Choroid plexus epithelial cell (primary cell): ENCODE measurements at regions not wholly inside any gene's neighbourhood (a gene's known extent, or its start where the extent isn't known, plus 50 kb on each side); places are given as distances from the start of the nearest gene placed in this dataset.
A peak's percentile ranks its signal among the peaks of the same experiment; 100 is the strongest.
"Not testable (repeated sequence)": the region's sequence is repeated elsewhere in the genome, so short reads cannot be mapped to it uniquely, and the experiment has no call there.

Experiments
- DNase-seq: peaks from one replicate; pipeline ENCODE4 v3.0.0-alpha.2; 2010; ENCODE audit warnings: low read depth
- H3K4me3 ChIP-seq: 2 replicates; pipeline ENCODE4 v1.5.1; 2011; ENCODE audit warnings: low read depth, mild to moderate bottlenecking, control low read depth, low read length, moderate library complexity
- TF ChIP-seq, protein P1 (sequence below): conservative IDR thresholded peaks from 2 replicates; pipeline ENCODE4 v1.5.1; 2011; ENCODE audit warnings: low read depth, mild to moderate bottlenecking, control low read depth, inconsistent platforms, low read length, moderate library complexity

DNA sequence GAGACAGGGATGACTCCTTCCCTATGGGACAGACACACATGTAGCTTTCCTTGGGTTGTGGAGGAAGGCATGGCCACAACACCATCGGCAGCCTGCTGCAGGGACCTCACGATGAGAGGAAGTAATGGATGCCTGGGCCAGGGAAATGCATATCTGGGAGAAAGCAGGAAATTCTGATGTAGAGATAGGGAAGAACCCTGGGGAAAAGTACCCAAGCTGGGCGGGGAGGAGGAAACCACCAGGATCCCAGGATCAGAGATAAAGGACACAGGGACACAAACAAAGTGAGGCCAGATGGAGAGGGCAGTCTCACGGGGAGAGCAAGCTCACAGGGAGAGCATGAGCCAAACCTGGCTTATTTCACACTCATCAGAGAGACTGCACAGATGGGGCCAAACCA is 294.7 kb upstream of the TEKT4 start:
- H3K4me3 ChIP-seq, DNase-seq: not testable (repeated sequence)

DNA sequence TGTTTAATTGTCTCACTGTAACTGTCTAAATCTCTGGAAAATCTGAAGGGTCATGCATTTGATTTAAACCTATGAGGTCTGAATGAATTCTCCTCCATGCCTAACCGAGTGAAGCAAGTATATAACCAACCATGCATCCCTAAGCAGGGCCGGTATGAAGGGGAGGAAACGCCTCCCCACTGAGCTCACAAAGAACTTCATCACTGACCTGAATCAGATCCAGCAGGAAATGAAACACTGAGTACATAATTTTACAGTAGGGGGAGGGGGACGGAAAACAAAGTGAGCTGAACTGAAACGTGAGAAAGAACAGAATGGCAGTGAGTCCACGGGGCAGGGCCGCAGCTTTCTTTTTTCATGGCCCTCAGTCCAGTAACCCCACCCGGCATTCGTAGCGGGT is 294.1 kb upstream of the TEKT4 start:
- peak; percentile 71 for DNase-seq
- not testable (repeated sequence) for H3K4me3 ChIP-seq

DNA sequence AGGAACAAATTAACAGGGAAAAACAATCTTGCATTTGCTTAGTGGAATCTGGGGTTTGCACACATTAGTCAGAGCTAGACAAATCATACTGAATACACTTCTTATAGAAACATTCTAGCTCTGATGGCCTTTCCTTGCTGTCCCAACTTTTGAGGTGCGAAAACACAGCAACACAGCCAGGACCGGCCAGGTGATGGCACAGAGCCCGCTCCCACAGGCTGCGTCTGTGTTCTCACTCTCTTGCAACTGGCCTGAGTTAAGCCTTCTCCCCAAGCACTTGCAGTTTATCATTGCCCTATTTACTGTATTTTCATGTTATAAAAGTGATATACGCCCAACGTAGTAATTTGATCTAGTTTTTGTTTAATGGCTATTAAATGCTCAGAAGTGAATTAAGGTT is 292.0 kb upstream of the TEKT4 start:
- not testable (repeated sequence) for H3K4me3 ChIP-seq, DNase-seq

DNA sequence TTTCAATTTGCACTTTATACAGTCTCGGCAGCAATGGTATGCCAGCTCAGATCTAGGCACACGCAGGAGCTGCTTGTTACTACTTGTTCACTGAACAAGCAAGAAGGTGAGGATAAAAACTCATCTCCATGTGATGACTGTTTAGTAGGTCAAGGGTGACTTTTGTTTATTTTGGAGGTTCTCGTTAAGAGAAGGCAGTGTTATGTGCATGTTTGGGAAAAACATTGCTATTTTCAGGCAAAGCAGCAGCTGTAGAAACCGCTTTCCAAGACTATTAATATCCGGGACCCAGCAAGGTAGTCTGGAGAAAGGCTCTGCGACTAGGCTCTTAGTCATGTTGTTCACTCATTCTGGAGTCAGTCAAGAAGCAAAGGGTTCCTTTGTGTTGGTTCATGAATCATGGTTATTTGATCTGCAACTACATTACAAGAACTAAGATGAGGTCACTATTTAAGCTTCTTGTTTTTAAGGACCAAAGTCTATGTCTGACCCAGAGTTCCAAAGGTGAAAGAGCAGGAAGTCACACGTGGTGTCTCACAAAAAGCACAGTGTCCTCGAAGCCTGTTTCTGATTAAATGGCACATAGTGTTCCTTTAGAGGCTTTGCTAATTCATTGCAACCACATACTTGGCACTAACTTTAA is 288.0 kb upstream of the TEKT4 start:
- H3K4me3 ChIP-seq = not testable (repeated sequence)
- peak; percentile 47 for DNase-seq

DNA sequence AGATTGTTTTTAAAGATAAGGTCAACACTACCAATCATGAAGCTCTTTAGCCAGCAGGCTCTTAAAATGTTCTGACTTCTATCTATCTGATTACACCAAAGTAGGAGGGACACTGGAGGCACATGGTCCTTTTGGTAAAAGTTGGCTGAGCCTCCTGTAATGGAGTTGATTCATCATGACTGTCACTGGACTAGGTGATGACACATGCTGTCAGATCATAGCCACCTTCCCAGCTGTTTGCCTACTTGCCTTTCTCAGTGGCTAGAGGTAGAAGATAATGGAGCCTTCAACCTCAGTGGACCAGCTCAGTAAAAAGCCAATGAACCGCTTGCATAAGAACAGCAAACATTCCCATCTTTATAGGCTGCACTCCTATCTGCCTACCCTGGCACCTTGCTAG is 286.7 kb upstream of the TEKT4 start:
- DNase-seq, H3K4me3 ChIP-seq: not testable (repeated sequence)

DNA sequence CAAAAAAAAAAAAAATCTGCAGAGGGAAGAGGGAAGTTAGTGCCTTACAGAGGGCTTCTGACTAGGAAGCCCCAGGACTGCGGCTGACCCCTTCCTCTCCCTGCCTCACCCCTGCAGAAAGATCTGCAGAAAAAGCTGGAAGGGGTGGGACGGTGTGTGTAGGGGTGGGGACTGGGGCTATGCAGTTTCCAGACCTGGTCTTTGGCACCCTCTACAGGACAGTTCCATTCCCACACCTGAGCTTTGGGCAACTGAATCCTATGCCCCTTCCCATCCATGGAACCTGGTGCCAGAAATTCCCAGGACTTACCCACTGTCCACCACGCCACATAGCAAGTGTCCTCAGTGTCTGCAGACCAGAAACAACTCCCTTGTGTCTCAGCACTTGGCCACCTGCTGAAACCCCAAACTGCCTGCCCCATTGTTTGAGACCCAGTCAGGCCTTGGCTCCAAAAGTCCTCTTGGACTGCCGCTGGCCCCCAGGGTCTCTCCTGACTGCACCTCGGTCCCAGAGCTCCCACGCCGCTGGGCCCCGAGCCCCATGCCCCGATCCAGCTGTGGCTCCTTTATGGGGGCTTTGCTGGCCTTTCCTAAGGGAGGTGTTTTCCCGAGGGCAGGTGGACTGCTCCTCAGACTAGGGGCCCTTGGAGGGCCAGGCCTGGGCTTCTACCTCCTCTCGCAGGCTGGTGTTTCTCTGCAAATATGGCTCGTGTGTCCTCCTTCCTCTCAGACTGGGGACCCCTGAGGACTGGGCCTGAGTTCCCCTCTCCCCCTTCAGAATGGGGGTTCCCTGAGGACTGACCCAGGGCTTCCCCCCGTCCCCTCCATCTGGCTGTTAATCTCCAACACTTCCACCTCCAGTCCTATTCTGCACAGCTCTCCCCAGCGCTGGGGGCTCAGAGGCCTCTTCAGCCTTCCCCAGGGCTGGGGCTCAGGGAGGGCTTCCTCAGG is 284.9 kb upstream of the TEKT4 start:
- TF ChIP-seq, protein P1, sequence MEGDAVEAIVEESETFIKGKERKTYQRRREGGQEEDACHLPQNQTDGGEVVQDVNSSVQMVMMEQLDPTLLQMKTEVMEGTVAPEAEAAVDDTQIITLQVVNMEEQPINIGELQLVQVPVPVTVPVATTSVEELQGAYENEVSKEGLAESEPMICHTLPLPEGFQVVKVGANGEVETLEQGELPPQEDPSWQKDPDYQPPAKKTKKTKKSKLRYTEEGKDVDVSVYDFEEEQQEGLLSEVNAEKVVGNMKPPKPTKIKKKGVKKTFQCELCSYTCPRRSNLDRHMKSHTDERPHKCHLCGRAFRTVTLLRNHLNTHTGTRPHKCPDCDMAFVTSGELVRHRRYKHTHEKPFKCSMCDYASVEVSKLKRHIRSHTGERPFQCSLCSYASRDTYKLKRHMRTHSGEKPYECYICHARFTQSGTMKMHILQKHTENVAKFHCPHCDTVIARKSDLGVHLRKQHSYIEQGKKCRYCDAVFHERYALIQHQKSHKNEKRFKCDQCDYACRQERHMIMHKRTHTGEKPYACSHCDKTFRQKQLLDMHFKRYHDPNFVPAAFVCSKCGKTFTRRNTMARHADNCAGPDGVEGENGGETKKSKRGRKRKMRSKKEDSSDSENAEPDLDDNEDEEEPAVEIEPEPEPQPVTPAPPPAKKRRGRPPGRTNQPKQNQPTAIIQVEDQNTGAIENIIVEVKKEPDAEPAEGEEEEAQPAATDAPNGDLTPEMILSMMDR = peak; percentile 66
- not testable (repeated sequence) for H3K4me3 ChIP-seq
- DNase-seq = peak; percentile 51

DNA sequence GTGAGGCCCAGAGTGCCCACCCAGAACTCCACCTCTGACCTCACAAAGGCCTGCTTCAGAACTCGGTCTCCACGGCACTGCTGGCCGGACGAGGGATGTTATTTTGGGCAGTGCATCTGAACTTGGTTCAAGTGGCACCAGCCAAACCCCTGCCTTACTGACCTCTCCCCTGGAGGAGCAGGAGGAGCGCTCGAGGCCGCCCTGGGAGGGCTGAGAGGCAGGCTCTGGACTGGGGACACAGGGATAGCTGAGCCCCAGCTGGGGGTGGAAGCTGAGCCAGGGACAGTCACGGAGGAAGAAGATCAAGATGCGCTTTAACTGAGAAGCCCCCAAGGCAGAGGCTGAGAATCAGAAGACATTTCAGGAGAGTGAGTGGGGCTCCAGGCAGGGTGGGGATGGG is 284.2 kb upstream of the TEKT4 start:
- not testable (repeated sequence) for DNase-seq, H3K4me3 ChIP-seq

DNA sequence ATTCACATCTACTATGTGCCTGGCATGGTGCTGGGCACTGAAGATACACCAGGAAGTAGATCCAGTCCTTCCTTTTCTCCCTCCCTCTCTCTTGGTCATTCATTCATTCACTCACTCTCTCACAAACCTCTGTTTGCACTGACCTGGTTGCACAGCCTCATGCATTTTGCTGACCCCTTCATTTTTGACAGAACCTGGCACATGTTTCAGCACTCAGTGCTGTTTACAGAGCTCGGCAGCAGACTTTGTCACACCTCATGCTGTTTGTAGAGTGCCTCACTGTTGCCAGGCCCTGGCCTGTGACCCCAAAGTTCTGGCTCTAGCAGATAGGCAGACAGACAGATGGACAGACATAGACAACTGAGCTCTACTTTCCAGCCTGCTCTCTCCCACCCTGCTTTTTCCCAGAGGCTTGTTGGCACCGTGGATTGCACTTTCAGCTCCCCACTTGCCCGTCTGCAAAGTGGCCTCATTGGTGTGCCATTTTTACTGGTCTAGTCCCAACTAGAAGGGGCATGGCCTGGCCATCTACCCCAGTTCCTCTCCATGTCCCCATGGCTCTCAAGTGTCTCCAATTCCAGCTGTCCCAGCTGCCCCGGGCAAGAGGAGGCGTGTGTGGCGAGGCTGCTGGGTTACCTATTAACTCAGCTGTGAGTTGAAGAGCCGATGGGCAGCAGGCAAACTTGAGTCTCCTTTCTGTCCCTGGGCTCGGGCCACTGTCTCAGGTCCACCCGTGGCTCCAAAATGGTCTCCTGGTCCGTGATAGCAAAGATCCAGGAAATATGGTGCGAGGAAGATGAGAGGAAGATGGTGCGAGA is 277.0 kb upstream of the TEKT4 start:
- DNase-seq, H3K4me3 ChIP-seq: not testable (repeated sequence)

DNA sequence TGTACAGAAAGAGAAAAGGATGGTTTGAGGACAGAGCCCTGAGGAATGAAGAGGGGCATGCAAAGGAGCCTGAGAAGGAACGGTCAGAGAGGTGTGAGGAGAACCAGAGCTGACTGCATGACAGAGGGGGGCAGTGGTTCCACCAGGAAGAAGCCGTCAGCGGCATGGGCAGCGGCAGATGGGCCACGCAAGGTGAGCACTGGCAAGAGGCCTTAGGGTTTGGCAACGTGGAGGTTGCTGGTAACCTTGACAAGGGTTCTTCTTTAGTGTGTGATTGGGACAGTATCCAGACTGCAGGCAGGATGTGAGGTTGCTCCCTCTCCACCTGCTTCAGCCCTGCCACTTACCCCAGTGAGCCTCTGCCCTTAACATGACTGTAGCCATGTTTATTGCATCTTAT is 275.3 kb upstream of the TEKT4 start:
- not testable (repeated sequence) for H3K4me3 ChIP-seq, DNase-seq

DNA sequence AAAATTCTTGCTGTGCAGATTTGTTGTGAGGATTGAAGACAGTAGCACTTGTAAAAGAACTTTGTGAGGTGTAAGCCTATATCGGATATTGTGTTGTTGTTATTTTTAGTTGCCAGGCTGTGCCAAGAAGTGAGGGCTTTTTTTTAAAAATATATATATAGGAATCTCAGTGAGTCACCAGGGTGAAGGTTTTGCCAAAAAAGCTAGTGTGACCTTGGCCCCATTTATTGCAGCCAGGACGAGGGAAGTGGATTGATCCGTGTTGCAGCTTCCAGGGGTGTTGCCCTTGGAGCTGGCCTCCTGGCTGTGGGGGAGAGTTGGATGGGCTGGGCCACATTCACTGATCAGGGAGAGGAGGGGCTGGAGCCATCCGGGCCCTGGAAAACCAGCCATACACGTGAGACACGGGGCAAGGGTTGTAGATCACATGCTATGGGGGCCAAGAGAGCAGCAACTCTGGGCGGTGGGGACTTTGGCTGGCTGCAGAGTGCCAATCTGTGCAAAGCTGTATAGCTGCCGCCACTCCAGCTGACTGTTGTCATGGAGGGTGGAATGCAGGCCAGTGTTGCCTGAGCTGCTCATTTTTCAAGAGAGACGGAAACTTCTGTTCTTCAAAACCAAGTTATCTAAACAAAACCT is 273.0 kb upstream of the TEKT4 start:
- DNase-seq, H3K4me3 ChIP-seq: not testable (repeated sequence)

DNA sequence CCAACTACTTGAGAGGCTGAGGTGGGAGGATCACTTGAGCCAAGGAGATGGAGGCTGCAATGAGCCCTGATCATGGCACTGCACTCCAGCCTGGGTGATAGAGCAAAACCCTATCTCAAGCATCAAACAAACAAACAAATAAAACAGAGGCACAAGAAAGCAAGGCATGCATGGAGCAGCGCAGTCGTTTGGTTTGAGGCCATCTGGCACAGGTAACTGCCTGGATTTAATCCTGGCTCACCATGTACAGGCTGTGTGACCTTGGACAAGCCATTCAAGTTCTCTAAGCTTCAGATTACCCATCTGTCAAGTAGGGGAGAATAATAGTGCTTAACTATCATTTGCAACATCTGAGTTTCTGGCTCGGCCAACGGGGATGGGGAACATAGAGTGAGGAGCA is 270.3 kb upstream of the TEKT4 start:
- H3K4me3 ChIP-seq, DNase-seq: not testable (repeated sequence)

DNA sequence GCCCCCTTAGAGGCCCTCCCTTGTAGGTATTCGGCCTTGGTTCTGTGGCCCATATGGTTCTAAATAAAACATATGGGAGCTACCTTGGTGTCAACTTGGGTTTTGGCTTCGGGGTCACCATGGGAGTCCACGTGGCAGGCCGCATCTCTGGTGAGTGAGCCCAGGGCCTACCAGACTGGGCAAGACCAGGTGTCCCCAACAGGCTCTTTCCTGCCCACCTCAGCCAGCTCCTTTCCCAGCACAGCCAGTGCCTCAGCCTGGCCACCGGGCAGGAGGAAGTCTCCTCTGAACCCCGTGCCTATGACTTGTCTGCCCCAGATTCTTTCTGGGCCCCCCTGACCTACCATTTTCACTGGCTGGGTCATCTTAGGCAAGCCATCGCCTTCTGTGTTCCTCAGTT is 268.8 kb upstream of the TEKT4 start:
- H3K4me3 ChIP-seq = no peak overlapping the region
- no peak for DNase-seq
- TF ChIP-seq, protein P1 = no peak
